K562 (cell line): ENCODE measurements at regions not wholly inside any gene's neighbourhood (a gene's known extent, or its start where the extent isn't known, plus 50 kb on each side); places are given as distances from the start of the nearest gene placed in this dataset.

Experiments
- ATAC-seq: fragments of 200-7000 bp; cut with Tn5 transposase; 3 replicates; pipeline ENCODE4 v1.9.1; 2020; ENCODE audit warnings: moderate library complexity
- BruUV-seq: library from RNA; stranded (reverse); fragments of 400-500 nt; replicated peaks from 2 replicates; lab custom pipeline; 2021; lab: Mats Ljungman, UMichigan
- CTCF ChIA-PET: fragments of 300-600 bp; formaldehyde crosslinking; extraction: SDS; loops from one replicate; lab custom pipeline; 2021; ENCODE audit warnings: low intra/inter-chr PET ratio; lab: Yijun Ruan, JAX
- POLR2A ChIA-PET: fragments of 300-600, 350-650 bp; sonication (Branson Sonifier 250); formaldehyde crosslinking; extraction: SDS; loops from one replicate; lab custom pipeline; 2021; ENCODE audit warnings: antibody characterized with exemption, inconsistent platforms; lab: Yijun Ruan, JAX
- DNase-seq, 4 experiments: peaks; one replicate each; pipeline versions ENCODE4 v3.0.0 to v3.0.0-alpha.2; 2011 to 2018; ENCODE audit warnings: low spot score in 3 of 4, mixed read lengths in 3 of 4; ENCODE audit errors: extremely low read depth in 1 of 4
- FAIRE-seq: peaks from 2 replicates; lab custom pipeline; 2011; peaks lifted over from hg19 to GRCh38; lab: Jason Lieb, UNC
- H2AFZ ChIP-seq: 2 replicates; pipeline ENCODE4 v1.6.0; 2011; ENCODE audit warnings: low read depth, low read length, control low read depth, inconsistent platforms
- H3K27ac ChIP-seq: fragments of 200-600 bp; 3 replicates; pipeline ENCODE4 v1.8.0; 2011; ENCODE audit warnings: low read depth, mild to moderate bottlenecking, control low read depth, inconsistent platforms, low read length, moderate library complexity, mixed read lengths; ENCODE audit errors: extremely low read depth
- H3K27me3 ChIP-seq, 2 experiments: fragments of 300-600 bp in 1 of 2; 2 replicates in 1 of 2; 3 replicates in 1 of 2; pipeline versions ENCODE4 v1.6.0 to v1.8.0; 2011; ENCODE audit warnings: inconsistent platforms in 2 of 2, low read length in 2 of 2, mild to moderate bottlenecking in 1 of 2, mixed read lengths in 1 of 2, moderate library complexity in 1 of 2; ENCODE audit not compliant: control insufficient read depth in 2 of 2, insufficient read depth in 2 of 2
- H3K36me3 ChIP-seq: fragments of 300-600 bp; 3 replicates; pipeline ENCODE4 v1.8.0; 2011; ENCODE audit warnings: mild to moderate bottlenecking, low read length, inconsistent platforms; ENCODE audit not compliant: control insufficient read depth, insufficient read depth
- H3K4me1 ChIP-seq, 2 experiments: fragments of 200-600 bp in 1 of 2; replicated peaks in 1 of 2; 2 replicates in 1 of 2; 3 replicates in 1 of 2; pipeline versions ENCODE4 v1.5.1 to v1.8.0; 2011; ENCODE audit warnings: inconsistent platforms in 2 of 2, low read length in 2 of 2, mild to moderate bottlenecking in 1 of 2, mixed read lengths in 1 of 2, moderate library complexity in 1 of 2; ENCODE audit not compliant: control insufficient read depth in 2 of 2, insufficient read depth in 2 of 2
- H3K4me2 ChIP-seq: 2 replicates; pipeline ENCODE4 v1.6.1; 2011; ENCODE audit warnings: low read length, control low read depth, inconsistent platforms, mixed read lengths; ENCODE audit not compliant: insufficient read depth
- H3K4me3 ChIP-seq: fragments of 200-600 bp; sonication (generic), shearing (Covaris generic); 2 replicates; pipeline ENCODE4 v1.5.1; 2016; ENCODE audit warnings: control low read depth, inconsistent platforms
- H3K79me2 ChIP-seq: fragments of 200-600 bp; 3 replicates; pipeline ENCODE4 v1.8.0; 2011; ENCODE audit warnings: low read length, inconsistent platforms; ENCODE audit not compliant: control insufficient read depth, insufficient read depth
- H3K9ac ChIP-seq, 2 experiments: 2 replicates each; pipeline versions ENCODE4 v1.6.0 to v1.6.1; 2011; ENCODE audit warnings: low read depth in 2 of 2, low read length in 2 of 2, control low read depth in 1 of 2, inconsistent platforms in 1 of 2, mild to moderate bottlenecking in 1 of 2, mixed read lengths in 1 of 2; ENCODE audit not compliant: insufficient read depth in 1 of 2
- H3K9me1 ChIP-seq: one replicate; pipeline ENCODE4 v1.6.0; 2011; ENCODE audit warnings: inconsistent platforms, mild to moderate bottlenecking, low read length, moderate library complexity; ENCODE audit not compliant: control insufficient read depth, insufficient read depth
- H3K9me3 ChIP-seq: replicated peaks from 2 replicates; pipeline ENCODE4 v1.5.1; 2011; ENCODE audit warnings: low read depth, low read length, inconsistent platforms; ENCODE audit not compliant: control insufficient read depth, insufficient read depth
- H4K20me1 ChIP-seq: replicated peaks from 2 replicates; pipeline ENCODE4 v1.6.1; 2011; ENCODE audit warnings: low read length, inconsistent platforms, mixed read lengths; ENCODE audit not compliant: control insufficient read depth, insufficient read depth
- ATF3 ChIP-seq, 2 experiments: fragments of 450-650 bp in 1 of 2; sonication (generic) in 1 of 2; formaldehyde crosslinking in 1 of 2; IDR thresholded peaks in 1 of 2; conservative IDR thresholded peaks in 1 of 2; 2 replicates each; pipeline versions ENCODE4 v1.6.1 to v1.8.1; 2016 to 2023; ENCODE audit warnings: mild to moderate bottlenecking in 2 of 2, moderate library complexity in 2 of 2, inconsistent platforms in 1 of 2, missing genetic modification reagents in 1 of 2
- CBX1 ChIP-seq: sonication (generic); IDR thresholded peaks from 2 replicates; pipeline ENCODE4 v1.6.1; 2016; ENCODE audit warnings: antibody characterized with exemption, low read depth, mild to moderate bottlenecking
- CEBPG ChIP-seq, 3 experiments: fragments of 200-800 bp in 1 of 3; sonication (Bioruptor generic) in 1 of 3; sonication (generic) in 1 of 3; formaldehyde crosslinking in 1 of 3; IDR thresholded peaks in 2 of 3; conservative IDR thresholded peaks in 1 of 3; 2 replicates each; pipeline versions ENCODE4 v1.6.1 to v1.8.0; 2016 to 2022; ENCODE audit warnings: missing compliant biosample characterization in 2 of 3, missing genetic modification characterization in 2 of 3, mild to moderate bottlenecking in 1 of 3, missing genetic modification reagents in 1 of 3
- CXXC5 ChIP-seq: fragments of 250-450 bp; sonication (Bioruptor Pico); IDR thresholded peaks from 2 replicates; pipeline ENCODE4 v1.8.0; 2022; ENCODE audit warnings: inconsistent platforms, mild to moderate bottlenecking, moderate library complexity
- EP300 ChIP-seq: IDR thresholded peaks from 2 replicates; pipeline ENCODE4 v1.6.1; 2012; ENCODE audit warnings: low read length, improper control_type of control experiment
- L3MBTL2 ChIP-seq: fragments of 450-650 bp; IDR thresholded peaks from 2 replicates; pipeline ENCODE4 v1.6.1; 2016; ENCODE audit warnings: mild to moderate bottlenecking, moderate library complexity
- MNT ChIP-seq, 2 experiments: fragments of 450-650 bp; conservative IDR thresholded peaks; 2 replicates each; pipeline ENCODE4 v1.6.1; 2017; ENCODE audit warnings: mild to moderate bottlenecking in 2 of 2, moderate library complexity in 2 of 2
- PHTF2 ChIP-seq: fragments of 250-450 bp; sonication (Bioruptor Pico); IDR thresholded peaks from 2 replicates; pipeline ENCODE4 v1.5.0; 2021; ENCODE audit warnings: mild to moderate bottlenecking
- SFPQ ChIP-seq: fragments of 200-400 bp; formaldehyde crosslinking; IDR thresholded peaks from 2 replicates; pipeline ENCODE4 v1.6.1; 2017; ENCODE audit warnings: mild to moderate bottlenecking, low read depth, low read length, moderate library complexity
- TBL1XR1 ChIP-seq, 2 experiments: IDR thresholded peaks; 2 replicates each; pipeline ENCODE4 v1.6.1; 2012; ENCODE audit warnings: improper control_type of control experiment in 2 of 2, low read length in 2 of 2, mild to moderate bottlenecking in 1 of 2
- ZNF778 ChIP-seq: fragments of 450-650 bp; formaldehyde crosslinking; IDR thresholded peaks from 2 replicates; pipeline ENCODE4 v1.4.0; 2020; ENCODE audit warnings: mild to moderate bottlenecking, moderate library complexity
- in situ Hi-C: fragments of 300-500 bp; cut with MboI; formaldehyde crosslinking; loops from 4 replicates; pipeline ENCODE4 v1.15.0; 2018; ENCODE audit warnings: inconsistent platforms, mixed read lengths
- intact Hi-C: fragments of 100-400 bp; cut with micrococcal nuclease; formaldehyde crosslinking; loops from 2 replicates; pipeline ENCODE4 v1.14.2; 2022

- TF ChIP-seq MNT (conservative IDR thresholded peaks at IDR 0.05) (no peak), PHTF2 (CRISPR knock-in tag) (no peak), TBL1XR1 (IDR thresholded peaks at IDR 0.05; ENCODE audit: low read length in 2 of 2) (no peak), L3MBTL2 (no peak), SFPQ (no peak)
- TF ChIP-seq, all 486 proteins: peak for 0
These were observed 711.1 kb downstream of the CBLN2 start (continued) for GRCh38 chr18:71832946-71833617.

GRCh38 chr18:71831039-71831438 is 713.1 kb downstream of the CBLN2 start:
- TF ChIP-seq CEBPG (CRISPR knock-in tag; IDR thresholded peaks at IDR 0.05) (no peak), CEBPG (tag; conservative IDR thresholded peaks at IDR 0.05 in 1 of 2, IDR thresholded peaks at IDR 0.05 in 1 of 2) (no peak), CBX1 (no peak), ATF3 (IDR thresholded peaks at IDR 0.05) (no peak), ATF3 (CRISPR knock-in tag; conservative IDR thresholded peaks at IDR 0.05) (no peak), CXXC5 (CRISPR knock-in tag) (no peak), EP300 (no peak), ZNF778 (no peak)
- POLR2A ChIA-PET, result no interaction called here
- FAIRE-seq, result no peak
- Histone ChIP-seq H3K27me3 (no peaks in the 10 kb centered on the region), H3K4me1 (no peaks in the 10 kb centered on the region), H3K36me3 (no peaks in the 10 kb centered on the region), H3K27ac (no peak overlapping the region), H4K20me1 (no peaks in the 10 kb centered on the region), H3K9me1 (no peaks in the 10 kb centered on the region), H3K4me3 (no peak overlapping the region), H2AFZ (no peak overlapping the region), H3K4me2 (no peak overlapping the region), H3K79me2 (no peaks in the 10 kb centered on the region), H3K9ac (no peak overlapping the region), H3K9me3 (no peaks in the 10 kb centered on the region)
- no TSS peak for BruUV-seq
- ATAC-seq, result no peak
- no peak for DNase-seq
- CTCF ChIA-PET, result no interaction called here
- intact Hi-C loops, result no loop called here
- in situ Hi-C loops, result no loop called here
